OCI-LY7 (cell line): ENCODE measurements at regions not wholly inside any gene's neighbourhood (a gene's known extent, or its start where the extent isn't known, plus 50 kb on each side); places are given as distances from the start of the nearest gene placed in this dataset.

Experiments used
- CTCF ChIP-seq: fragments of 200-600 bp; sonication (generic); conservative IDR thresholded peaks from 2 replicates; pipeline ENCODE4 v1.5.1; 2014; ENCODE audit warnings: mild to moderate bottlenecking, antibody characterized with exemption, low read length, moderate library complexity, mixed read lengths
- EZH2phosphoT487 ChIP-seq: fragments of 200-600 bp; sonication (generic); IDR thresholded peaks from 2 replicates; pipeline ENCODE4 v1.6.1; 2018; ENCODE audit warnings: low read depth, borderline replicate concordance, mild to moderate bottlenecking, mixed run types, antibody characterized with exemption, low read length, moderate library complexity, mixed read lengths

- no peak for TF ChIP-seq CTCF
- TF ChIP-seq EZH2phosphoT487, result no peak
Observed at GRCh38 chr21:27534206-27534605, 567.3 kb upstream of the ADAMTS5 start.
